ENCODE measurements at regions not wholly inside any gene's neighbourhood (a gene's known extent, or its start where the extent isn't known, plus 50 kb on each side); places are given as distances from the start of the nearest gene placed in this dataset.

DNA sequence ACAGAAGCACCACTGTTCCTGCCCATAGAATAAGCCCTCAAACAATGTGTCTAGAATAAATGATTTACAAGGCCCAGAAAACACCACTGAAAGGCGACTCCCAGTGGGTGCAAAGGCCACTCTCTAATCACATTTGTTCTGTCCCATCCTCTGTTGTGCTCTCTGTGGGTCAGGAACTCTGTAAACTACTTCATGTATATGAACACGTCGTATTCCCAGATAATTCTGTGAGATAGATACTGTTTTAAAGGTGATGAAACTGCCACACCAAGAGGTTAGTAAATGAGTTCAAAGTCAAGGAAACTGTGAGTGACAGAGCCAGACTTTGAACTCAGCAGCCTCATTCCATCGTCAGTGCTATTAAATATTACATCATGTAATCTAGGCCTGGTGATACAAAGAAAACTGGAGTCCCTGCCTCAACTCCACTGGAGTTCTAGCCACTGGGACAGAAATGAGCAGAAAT, 269.7 kb upstream of the DCC start:
- Mint-ChIP-seq H3K27me3 (no peaks in the 10 kb centered on the region), H3K27ac (no peak overlapping the region), H3K4me3 (no peak overlapping the region), H3K36me3 (ENCODE audit: low read depth) (no peaks in the 10 kb centered on the region), H3K9me3 (peaks cover 15% of the 10 kb centered on the region), H3K4me1 (ENCODE audit: low read depth) (no peaks in the 10 kb centered on the region)

DNA sequence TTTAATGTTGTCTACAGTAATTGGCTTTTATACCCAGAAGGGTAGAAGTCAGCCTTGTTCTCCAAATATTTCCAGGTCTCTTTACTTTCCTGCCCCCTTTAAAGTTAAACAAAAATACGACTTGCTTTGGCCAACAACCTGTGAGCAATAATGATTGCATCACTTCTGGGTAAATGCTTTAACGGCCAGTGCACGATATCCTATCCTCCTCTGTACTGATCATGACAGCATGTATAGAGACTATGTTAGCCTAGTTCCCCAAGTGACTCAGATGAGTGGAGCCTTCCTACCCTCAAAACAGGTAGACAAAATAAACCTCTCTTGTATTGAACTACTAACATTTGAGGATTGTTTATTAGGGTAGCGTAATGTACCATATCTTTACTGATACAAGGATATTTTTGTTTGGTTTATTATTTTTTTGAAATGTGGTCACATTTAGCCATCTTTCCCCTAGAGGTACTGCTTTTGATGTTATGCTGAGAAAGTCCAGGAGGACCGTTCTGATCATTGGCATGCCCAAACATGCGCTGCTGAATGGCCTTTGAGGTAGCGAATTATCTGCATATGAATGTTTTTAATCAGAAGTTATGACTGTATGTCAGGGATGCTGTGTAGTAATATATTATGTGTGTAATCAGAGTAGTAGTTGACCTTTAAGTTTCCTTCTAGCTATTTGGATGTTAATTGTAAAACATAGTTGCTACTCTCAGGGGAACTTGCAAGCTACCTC, 262.6 kb upstream of the DCC start:
- no peak overlapping the region for H3K4me3 Mint-ChIP-seq
- peaks cover 3% of the 10 kb centered on the region for H3K9me3 Mint-ChIP-seq
- no peaks in the 10 kb centered on the region for H3K27me3 Mint-ChIP-seq
- no peaks in the 10 kb centered on the region for H3K4me1 Mint-ChIP-seq (ENCODE audit: low read depth)
- no peaks in the 10 kb centered on the region for H3K36me3 Mint-ChIP-seq (ENCODE audit: low read depth)
- no peak overlapping the region for H3K27ac Mint-ChIP-seq

DNA sequence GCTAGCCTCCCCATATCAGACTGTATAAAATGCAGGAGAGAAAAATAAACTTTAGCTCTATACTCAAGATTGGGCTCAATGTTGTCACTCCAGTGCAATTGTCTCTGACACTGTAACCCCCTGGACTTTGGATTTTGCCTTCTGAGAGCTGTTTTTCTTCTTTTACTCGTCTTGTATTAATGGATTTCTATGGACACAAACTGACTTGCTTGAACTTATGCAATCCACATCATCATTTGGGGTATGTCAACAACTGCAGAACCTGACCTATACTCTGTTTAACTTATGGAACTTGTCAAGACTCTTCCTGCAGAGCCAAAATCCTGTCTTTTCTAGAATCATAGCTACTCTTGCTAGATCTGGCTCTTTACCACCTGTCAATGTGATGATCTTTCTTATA, 257.8 kb upstream of the DCC start:
- Mint-ChIP-seq H3K4me3 (no peak overlapping the region), H3K27ac (no peak overlapping the region), H3K9me3 (no peaks in the 10 kb centered on the region), H3K36me3 (ENCODE audit: low read depth) (no peaks in the 10 kb centered on the region), H3K27me3 (no peaks in the 10 kb centered on the region), H3K4me1 (ENCODE audit: low read depth) (no peaks in the 10 kb centered on the region)

DNA sequence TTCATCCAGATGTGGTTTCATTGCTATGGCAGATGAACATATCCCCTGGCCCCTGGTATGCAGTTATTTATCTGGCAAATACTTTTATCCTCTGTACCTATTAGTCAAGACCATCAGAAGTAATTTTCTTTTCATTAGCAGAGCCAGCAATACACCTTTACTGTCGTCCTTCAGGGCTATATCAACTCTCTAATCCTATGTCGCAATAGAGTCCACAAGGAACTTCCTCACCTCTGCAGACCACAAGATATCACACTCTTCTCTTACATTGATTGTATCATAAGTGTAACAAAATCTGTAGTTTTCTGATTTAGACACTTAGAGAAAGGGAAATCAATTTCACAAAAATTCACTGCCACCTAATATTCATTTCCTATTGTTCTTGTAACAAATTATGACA, 252.9 kb upstream of the DCC start:
- Mint-ChIP-seq H3K4me3 (no peak overlapping the region), H3K4me1 (ENCODE audit: low read depth) (no peaks in the 10 kb centered on the region), H3K36me3 (ENCODE audit: low read depth) (no peaks in the 10 kb centered on the region), H3K27ac (no peak overlapping the region), H3K27me3 (no peaks in the 10 kb centered on the region), H3K9me3 (no peaks in the 10 kb centered on the region)

DNA sequence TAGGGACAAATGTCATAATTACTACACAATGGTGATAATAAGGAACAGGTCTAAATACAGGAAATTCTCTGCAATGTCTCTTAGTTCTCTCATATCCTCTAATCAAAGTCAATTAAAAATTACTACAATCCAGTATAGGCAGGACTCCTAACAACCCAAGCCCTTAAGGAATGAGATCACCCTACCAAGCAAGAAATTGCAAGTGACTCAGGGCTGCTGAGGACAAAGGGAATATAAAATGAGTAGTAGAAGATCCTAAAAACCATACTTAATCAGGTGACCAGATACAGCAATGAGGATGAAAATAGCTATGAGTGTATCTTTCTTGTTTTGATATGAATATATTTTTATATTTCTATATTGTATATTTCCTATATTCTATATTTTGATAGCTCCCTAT, 250.0 kb upstream of the DCC start:
- H3K4me1 Mint-ChIP-seq (ENCODE audit: low read depth), result no peaks in the 10 kb centered on the region
- no peak overlapping the region for H3K4me3 Mint-ChIP-seq
- H3K27me3 Mint-ChIP-seq, result no peaks in the 10 kb centered on the region
- no peak overlapping the region for H3K27ac Mint-ChIP-seq
- no peaks in the 10 kb centered on the region for H3K36me3 Mint-ChIP-seq (ENCODE audit: low read depth)
- H3K9me3 Mint-ChIP-seq, result peaks cover 5% of the 10 kb centered on the region

DNA sequence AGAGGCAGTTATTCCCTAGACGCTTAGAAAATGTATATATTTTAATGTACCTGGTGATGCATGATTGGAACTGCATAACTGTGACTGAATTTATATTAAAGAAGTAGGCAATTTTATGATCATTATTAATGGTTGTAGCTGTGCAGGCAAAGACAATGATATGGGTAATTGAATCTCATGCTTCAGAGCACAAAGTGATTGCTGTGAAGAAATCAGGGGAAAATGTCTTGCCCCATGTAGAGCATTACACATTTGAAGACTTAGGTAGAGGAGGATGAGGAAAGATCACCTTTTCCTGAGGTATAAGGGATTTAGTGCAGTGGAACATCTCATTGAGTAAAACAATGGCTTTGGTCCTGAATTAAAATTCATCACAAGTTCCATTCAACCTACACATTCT, 246.8 kb upstream of the DCC start:
- no peaks in the 10 kb centered on the region for H3K36me3 Mint-ChIP-seq (ENCODE audit: low read depth)
- H3K4me1 Mint-ChIP-seq (ENCODE audit: low read depth), result no peaks in the 10 kb centered on the region
- no peak overlapping the region for H3K4me3 Mint-ChIP-seq
- no peaks in the 10 kb centered on the region for H3K27me3 Mint-ChIP-seq
- peaks cover 12% of the 10 kb centered on the region for H3K9me3 Mint-ChIP-seq
- H3K27ac Mint-ChIP-seq, result no peak overlapping the region

DNA sequence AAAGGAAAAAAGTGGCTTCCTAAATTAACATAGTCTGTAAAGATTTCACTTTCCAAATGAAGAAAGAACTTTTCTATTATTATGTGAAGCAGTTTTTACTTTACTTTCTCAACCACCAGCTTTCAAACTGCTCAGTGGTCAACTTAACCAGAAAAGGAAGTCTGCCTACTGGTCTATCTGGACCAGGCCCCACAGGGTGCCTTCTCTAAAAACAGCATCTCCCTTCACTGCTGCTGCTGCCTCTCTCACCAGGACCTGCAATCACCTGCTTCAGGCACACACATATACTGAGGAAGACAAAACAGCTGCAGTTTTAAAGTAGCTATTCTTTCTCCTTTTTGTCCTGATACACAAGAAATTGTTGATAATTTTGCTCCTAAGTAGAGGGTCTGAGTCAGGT, 221.3 kb upstream of the DCC start:
- H3K4me3 Mint-ChIP-seq, result no peak overlapping the region
- H3K4me1 Mint-ChIP-seq (ENCODE audit: low read depth), result no peaks in the 10 kb centered on the region
- no peaks in the 10 kb centered on the region for H3K27me3 Mint-ChIP-seq
- H3K36me3 Mint-ChIP-seq (ENCODE audit: low read depth), result no peaks in the 10 kb centered on the region
- no peaks in the 10 kb centered on the region for H3K9me3 Mint-ChIP-seq
- no peak overlapping the region for H3K27ac Mint-ChIP-seq

DNA sequence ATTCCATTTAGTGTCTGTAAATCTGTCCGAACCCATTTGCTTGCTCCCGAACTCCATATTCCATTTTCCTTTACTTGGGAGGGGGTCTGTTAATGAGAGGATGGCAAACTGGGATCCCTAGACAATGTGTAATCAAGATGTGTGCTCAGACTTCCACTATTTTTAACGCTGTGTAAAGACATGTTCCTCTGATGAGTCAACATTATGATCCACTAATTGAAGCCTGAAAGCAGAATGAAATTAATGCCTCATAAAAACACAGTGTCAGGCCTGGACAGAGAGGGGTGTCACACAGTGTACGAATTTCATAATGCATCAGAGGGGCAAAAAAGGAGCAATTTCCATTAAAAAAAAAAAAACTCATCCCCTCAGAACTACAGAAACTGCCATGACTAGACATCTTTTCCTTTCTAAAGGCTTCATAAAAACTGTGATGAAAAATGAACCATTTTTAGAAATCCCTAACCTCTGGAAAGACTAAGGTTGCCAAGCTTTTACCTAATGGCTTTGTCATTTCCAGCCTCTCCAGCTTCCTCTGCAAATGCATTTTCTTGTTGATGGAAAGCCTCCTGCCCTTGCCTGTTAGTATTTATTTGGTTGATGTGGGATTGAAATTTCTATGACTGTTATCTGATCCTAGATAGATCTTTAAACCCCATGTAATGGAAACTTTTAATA, 209.2 kb upstream of the DCC start:
- H3K4me3 Mint-ChIP-seq, result no peak overlapping the region

DNA sequence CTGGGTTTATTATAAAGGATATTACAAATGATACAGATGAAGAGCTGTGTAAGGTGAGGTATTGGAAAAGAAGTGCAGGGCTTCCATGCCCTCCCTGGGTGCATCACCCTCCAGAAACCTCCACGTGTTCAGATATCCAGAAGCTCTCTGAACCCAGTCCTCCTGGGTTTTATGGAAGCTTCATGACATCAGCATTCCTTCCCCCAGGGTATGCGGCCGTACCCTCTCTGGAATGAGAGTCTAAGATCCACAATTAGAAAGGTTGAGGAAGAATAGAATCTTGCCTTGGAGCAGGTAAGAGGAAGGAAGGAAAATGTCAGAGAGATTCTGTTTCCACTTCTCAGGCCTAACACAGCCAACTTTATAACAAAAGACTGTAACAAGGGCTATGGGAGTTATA, 208.2 kb upstream of the DCC start:
- no peak overlapping the region for H3K4me3 Mint-ChIP-seq
- H3K27me3 Mint-ChIP-seq, result no peaks in the 10 kb centered on the region
- H3K36me3 Mint-ChIP-seq (ENCODE audit: low read depth), result no peaks in the 10 kb centered on the region
- peaks cover 10% of the 10 kb centered on the region for H3K9me3 Mint-ChIP-seq
- H3K4me1 Mint-ChIP-seq (ENCODE audit: low read depth), result no peaks in the 10 kb centered on the region
- H3K27ac Mint-ChIP-seq, result no peak overlapping the region

More for the DNA sequence above, 209.2 kb upstream of the DCC start:
- Mint-ChIP-seq H3K4me1 (ENCODE audit: low read depth) (no peaks in the 10 kb centered on the region), H3K27me3 (no peaks in the 10 kb centered on the region), H3K36me3 (ENCODE audit: low read depth) (no peaks in the 10 kb centered on the region), H3K27ac (no peak overlapping the region), H3K9me3 (peaks cover 4% of the 10 kb centered on the region)

DNA sequence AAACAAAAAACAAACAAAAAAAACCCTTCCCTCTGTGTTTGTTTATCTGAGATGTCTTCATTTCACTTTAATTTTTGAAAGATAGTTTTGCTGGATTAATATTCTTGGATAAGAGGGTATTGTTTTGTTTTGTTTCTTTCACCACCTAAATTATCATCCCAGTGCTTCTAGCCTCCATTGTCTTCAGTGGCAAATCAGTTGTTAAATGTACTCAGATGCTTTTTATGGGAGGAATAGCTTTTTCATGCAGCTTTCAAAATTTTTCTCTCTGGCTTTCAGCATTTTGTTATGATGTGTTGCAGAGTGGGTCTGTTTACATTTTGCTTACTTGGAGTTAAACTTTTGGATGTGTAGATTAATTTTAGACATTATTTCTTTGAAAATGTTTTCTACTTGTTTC, 203.5 kb upstream of the DCC start:
- no peak overlapping the region for H3K27ac Mint-ChIP-seq
- no peaks in the 10 kb centered on the region for H3K36me3 Mint-ChIP-seq (ENCODE audit: low read depth)
- no peaks in the 10 kb centered on the region for H3K27me3 Mint-ChIP-seq
- H3K4me3 Mint-ChIP-seq, result no peak overlapping the region
- peaks cover 12% of the 10 kb centered on the region for H3K9me3 Mint-ChIP-seq
- no peaks in the 10 kb centered on the region for H3K4me1 Mint-ChIP-seq (ENCODE audit: low read depth)

DNA sequence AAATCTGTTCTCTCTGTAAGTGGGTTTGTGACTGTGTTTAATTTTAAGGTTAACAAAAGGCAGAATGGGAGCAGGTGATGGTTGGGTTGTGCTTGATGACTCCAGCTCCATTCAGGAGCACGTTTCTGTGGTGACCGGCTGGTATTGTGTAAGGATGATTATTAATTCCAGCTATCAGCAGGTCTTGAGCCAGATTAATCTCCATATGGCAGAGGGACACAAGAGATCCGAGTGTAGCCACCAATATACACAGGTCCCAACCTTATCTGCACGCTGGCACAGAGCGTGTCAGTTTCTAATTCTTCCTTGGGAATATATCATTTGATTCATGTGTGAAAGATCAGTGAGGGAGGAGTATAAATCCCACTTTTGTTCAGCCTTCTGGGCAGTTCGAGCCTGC, 199.0 kb upstream of the DCC start:
- H3K9me3 Mint-ChIP-seq, result peaks cover 7% of the 10 kb centered on the region
- H3K4me1 Mint-ChIP-seq (ENCODE audit: low read depth), result no peaks in the 10 kb centered on the region
- no peak overlapping the region for H3K4me3 Mint-ChIP-seq

DNA sequence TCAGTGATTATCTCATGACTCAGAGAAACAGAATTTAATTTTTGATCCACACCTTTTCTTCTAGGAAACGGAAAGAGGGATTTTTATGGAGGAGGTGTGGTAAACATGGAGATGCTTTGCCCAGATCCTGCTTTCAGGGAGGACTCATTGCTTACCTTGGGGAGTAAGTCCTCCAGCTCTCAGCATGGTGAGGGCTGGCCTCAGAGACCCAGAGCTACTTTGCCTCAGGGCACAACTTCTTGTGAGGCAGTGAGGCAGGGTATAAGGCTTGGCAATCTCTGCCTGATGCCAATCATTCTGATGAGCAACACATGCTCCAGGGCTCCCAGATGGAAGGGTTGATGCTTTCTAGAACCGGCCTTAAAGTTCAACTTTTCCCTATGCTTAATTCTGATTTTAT, 189.9 kb upstream of the DCC start:
- Mint-ChIP-seq H3K27ac (no peak overlapping the region), H3K4me1 (ENCODE audit: low read depth) (no peaks in the 10 kb centered on the region), H3K4me3 (no peak overlapping the region), H3K36me3 (ENCODE audit: low read depth) (no peaks in the 10 kb centered on the region), H3K9me3 (no peaks in the 10 kb centered on the region), H3K27me3 (no peaks in the 10 kb centered on the region)

More for the DNA sequence above, 199.0 kb upstream of the DCC start:
- no peaks in the 10 kb centered on the region for H3K36me3 Mint-ChIP-seq (ENCODE audit: low read depth)
- H3K27ac Mint-ChIP-seq, result no peak overlapping the region
- H3K27me3 Mint-ChIP-seq, result no peaks in the 10 kb centered on the region

DNA sequence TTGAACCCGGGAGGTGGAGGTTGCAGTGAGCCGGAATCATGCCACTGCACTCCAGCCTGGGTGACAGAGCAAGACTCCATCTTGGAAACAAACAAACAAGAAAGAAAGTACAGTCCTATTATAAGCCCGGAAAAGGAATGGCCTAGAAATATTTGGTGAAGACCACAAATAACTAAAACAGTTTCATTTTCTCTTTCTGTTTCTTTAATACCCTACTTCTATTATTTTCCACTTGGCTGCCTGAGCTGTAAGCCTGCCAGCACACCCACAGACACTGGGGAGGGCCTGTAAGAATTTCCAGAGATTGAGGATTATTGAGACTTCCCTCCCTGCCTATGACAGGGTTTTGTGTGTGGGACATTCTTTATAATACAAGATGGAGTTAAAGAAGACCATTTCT, 188.0 kb upstream of the DCC start:
- Mint-ChIP-seq H3K36me3 (ENCODE audit: low read depth) (no peaks in the 10 kb centered on the region), H3K4me3 (no peak overlapping the region)

DNA sequence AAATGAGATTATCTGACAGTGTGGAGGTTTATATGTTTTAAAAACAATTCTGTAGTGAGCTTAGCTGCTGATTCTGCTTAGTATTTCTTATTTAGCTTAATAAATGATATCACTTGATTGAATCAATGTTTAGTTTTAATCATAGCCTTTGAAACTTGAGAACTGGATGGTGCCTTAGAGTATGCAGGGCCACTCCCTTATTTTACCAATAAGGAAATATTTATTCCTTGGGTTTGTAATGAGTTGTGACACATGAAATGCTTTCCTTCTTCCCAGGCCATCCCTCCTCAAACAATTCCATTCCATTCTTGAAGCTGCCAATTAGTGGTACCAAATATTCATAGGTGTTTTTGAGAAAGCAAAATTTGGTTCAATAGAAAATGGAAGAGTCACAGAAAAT, 183.8 kb upstream of the DCC start:
- Mint-ChIP-seq H3K27ac (no peak overlapping the region), H3K27me3 (no peaks in the 10 kb centered on the region), H3K4me3 (no peak overlapping the region), H3K4me1 (ENCODE audit: low read depth) (no peaks in the 10 kb centered on the region), H3K9me3 (no peaks in the 10 kb centered on the region), H3K36me3 (ENCODE audit: low read depth) (no peaks in the 10 kb centered on the region)

More for the DNA sequence above, 188.0 kb upstream of the DCC start:
- H3K27ac Mint-ChIP-seq, result no peak overlapping the region
- no peaks in the 10 kb centered on the region for H3K9me3 Mint-ChIP-seq
- no peaks in the 10 kb centered on the region for H3K27me3 Mint-ChIP-seq
- H3K4me1 Mint-ChIP-seq (ENCODE audit: low read depth), result no peaks in the 10 kb centered on the region

DNA sequence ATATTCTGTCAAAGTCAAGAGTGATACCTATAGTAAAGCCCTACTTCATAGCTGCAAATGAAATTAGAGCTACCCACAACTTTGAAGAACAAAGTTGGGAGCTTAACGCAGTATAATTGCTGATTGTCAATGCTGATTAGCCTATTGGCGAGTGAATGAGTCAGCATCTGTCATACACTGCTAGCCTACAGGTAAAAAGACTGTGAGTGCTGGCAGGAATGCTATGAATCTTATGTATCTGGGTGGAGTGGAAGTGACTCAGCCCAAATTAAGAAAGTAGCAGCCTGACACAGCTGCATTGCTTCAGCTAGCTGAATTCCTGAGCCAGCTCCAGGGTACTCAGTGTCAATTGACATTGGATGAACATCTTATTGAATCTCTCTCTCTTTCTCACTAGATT, 179.4 kb upstream of the DCC start:
- no peaks in the 10 kb centered on the region for H3K36me3 Mint-ChIP-seq (ENCODE audit: low read depth)
- H3K9me3 Mint-ChIP-seq, result peaks cover 6% of the 10 kb centered on the region
- no peak overlapping the region for H3K27ac Mint-ChIP-seq
- H3K4me3 Mint-ChIP-seq, result no peak overlapping the region
- no peaks in the 10 kb centered on the region for H3K27me3 Mint-ChIP-seq
- no peaks in the 10 kb centered on the region for H3K4me1 Mint-ChIP-seq (ENCODE audit: low read depth)

DNA sequence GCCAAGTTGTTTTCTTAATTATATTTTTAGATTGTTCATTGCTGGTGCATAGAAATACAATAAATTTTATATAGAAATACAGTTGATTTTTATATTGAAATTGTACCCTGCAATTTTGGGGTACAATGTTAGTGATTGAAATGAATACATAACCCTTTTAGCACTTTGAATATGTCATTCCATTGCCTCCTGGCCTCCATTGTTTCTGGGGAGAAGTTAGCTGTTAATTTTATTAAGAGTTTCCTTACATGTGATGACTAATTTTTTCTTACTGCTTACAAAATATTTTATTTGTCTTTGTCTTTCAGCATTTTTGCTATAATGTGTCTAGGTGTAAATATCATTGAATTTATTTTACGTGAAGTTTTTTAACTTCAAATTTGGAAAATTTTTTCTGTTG, 176.5 kb upstream of the DCC start:
- peaks cover 6% of the 10 kb centered on the region for H3K9me3 Mint-ChIP-seq
- H3K4me3 Mint-ChIP-seq, result no peak overlapping the region
- no peaks in the 10 kb centered on the region for H3K36me3 Mint-ChIP-seq (ENCODE audit: low read depth)
- no peak overlapping the region for H3K27ac Mint-ChIP-seq
- H3K4me1 Mint-ChIP-seq (ENCODE audit: low read depth), result no peaks in the 10 kb centered on the region
- no peaks in the 10 kb centered on the region for H3K27me3 Mint-ChIP-seq
